ENCODE measurements at regions not wholly inside any gene's neighbourhood (a gene's known extent, or its start where the extent isn't known, plus 50 kb on each side); places are given as distances from the start of the nearest gene placed in this dataset.
A peak's percentile ranks its signal among the peaks of the same experiment; 100 is the strongest.

- DNase-seq (ENCODE audit: low spot score) = peak; percentile 28
Measured at GRCh38 chr4:180635281-180635680, 1607.9 kb upstream of the TENM3 start.

GRCh38 chr4:180636696-180637404 is 1606.4 kb upstream of the TENM3 start:
- peak; percentile 7 for DNase-seq (ENCODE audit: low spot score)

DNA sequence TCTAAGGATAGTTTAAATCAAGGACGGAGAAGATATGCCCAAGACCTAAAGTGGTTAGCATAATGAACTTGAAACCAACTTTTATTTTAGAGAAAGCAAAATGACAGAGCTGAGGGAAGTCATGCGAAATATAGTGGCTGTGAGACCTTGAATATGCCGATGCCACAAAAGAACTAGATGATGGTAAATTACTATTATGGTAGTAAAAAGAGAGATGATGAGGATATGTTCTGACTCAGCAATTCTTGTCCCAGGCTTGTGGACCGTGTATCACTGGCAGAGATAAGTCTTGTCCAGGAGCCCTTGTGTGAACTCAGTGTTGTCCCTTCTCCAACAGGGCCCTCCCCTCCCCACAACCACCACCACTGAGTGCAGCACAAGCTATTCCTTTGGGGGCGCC is 1605.6 kb upstream of the TENM3 start:
- DNase-seq (ENCODE audit: low spot score) = no peak

GRCh38 chr4:180640193-180640592 is 1603.0 kb upstream of the TENM3 start:
- DNase-seq (ENCODE audit: low spot score) = no peak

DNA sequence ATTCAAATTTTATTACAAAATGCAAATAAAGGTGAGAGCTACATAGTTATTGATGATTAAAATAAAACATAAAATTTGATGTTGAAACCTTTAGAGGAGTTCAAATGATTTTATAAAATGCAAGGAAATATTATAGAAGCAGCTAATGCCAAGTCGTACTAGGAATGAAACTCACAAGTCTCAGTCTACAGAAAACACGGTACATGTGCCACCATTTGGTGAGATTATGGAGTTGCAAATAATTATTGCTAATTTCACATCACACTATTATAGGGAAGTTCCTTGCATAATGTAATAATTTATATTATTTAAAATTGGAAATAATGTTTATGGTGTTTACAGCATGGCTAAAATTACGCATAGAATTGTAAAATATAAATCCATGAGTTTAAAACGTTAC is 1601.7 kb upstream of the TENM3 start:
- no peak for DNase-seq (ENCODE audit: low spot score)

- DNase-seq (ENCODE audit: low spot score) = no peak
Measured at GRCh38 chr4:180642732-180643131, 1600.5 kb upstream of the TENM3 start.

DNA sequence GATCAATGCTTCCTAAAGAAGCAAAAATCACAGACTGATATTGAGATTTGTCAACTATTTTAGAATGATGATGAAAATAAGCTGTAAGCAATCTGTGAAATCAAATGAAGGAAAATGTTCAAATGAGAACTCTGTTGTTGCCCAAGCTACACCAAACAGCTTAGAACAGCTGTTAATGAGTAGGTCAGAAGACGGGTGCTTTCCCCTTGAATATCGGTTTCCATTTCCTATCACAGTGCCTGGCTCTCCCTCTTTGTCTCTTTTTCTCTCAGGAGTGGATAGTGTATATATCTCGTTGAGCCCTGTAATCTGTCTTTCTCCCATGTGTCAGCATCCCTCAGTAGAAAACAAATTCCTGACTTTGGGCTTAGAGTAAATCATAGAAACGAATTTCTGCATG is 1592.9 kb upstream of the TENM3 start:
- no peak for DNase-seq (ENCODE audit: low spot score)

- no peak for DNase-seq (ENCODE audit: low spot score)
Measured at GRCh38 chr4:180652533-180652932, 1590.7 kb upstream of the TENM3 start.

DNA sequence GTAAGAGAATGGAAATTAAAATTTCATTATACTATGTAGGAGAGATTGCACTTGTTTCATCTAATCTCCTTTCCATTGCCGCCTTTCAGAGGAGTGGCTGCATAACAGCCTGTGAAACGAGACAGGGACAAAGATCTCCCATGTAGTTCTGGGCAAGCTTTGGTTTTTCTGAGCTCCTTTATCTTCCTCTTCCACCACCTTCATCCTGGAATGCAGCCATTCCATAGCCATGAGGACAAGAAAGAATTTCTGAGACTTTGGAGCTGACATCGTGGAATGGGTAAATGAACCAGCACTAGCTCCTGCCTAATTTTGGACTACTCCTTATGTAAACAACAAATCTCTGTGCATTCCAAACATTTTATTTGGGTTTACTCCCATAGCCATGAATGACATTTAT is 1587.3 kb upstream of the TENM3 start:
- no peak for DNase-seq (ENCODE audit: low spot score)

DNA sequence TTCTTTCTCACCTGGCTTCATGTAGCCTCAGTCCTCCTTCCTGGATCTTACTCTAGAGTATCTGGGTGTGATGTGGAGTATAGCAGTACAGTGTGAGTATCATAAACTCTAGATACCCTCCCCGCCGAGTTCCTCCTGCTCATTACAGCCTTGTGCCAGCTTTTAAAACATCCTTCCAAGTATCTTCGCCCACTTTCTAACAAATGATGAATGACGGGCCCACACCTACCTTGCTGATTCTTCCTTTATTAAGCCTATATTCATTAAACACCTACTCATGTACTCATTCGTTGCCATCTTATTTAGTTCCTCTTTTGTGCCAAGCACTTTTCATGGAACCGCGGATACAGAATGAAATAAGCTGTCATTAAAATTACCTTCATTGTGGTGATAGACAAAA is 1585.3 kb upstream of the TENM3 start:
- DNase-seq (ENCODE audit: low spot score) = no peak

- peak; percentile 82 for DNase-seq (ENCODE audit: low spot score)
Measured at GRCh38 chr4:180664766-180665368, 1578.3 kb upstream of the TENM3 start.

DNA sequence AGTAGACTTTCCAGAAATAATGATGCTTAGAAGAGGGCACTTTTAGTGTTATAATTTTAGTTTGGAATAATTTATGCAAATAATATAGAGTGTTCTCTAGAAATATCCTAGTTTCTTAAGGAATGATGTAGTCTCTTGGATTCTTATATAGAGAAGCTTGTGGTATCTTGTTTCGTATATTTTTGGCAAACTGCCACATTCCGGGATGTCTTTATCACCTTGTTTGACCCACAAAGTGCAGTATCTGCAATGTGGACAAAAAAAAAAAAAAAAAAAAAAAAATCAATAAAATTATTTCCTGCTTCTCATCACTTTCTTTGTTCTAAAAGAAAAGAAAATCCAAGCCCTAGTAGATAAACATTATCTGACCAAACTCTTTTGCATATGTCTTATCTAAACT is 1577.7 kb upstream of the TENM3 start:
- no peak for DNase-seq (ENCODE audit: low spot score)

- DNase-seq (ENCODE audit: low spot score) = peak; percentile 67
Measured at GRCh38 chr4:180665994-180666824, 1577.0 kb upstream of the TENM3 start.

GRCh38 chr4:180668732-180669131 is 1574.5 kb upstream of the TENM3 start:
- DNase-seq (ENCODE audit: low spot score) = no peak

- no peak for DNase-seq (ENCODE audit: low spot score)
Measured at GRCh38 chr4:180669680-180670079, 1573.5 kb upstream of the TENM3 start.

GRCh38 chr4:180674619-180675358 is 1568.4 kb upstream of the TENM3 start:
- no peak for DNase-seq (ENCODE audit: low spot score)

DNA sequence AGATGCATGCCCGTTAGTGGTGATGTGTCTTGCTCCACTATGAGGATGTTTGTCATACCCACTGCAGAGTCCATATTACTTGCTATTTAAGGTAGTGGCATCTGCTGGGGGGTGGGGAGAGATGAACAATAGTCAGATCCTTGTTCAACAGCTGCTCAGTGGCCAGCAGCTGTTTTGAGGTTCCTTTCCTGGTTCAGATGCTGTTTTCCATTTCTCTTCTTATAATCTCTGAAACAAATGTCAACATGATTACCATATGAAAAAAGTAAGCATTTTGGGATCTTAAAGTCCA is 1567.9 kb upstream of the TENM3 start:
- DNase-seq (ENCODE audit: low spot score) = no peak

- no peak for DNase-seq (ENCODE audit: low spot score)
Measured at GRCh38 chr4:180680305-180680704, 1562.9 kb upstream of the TENM3 start.

DNA sequence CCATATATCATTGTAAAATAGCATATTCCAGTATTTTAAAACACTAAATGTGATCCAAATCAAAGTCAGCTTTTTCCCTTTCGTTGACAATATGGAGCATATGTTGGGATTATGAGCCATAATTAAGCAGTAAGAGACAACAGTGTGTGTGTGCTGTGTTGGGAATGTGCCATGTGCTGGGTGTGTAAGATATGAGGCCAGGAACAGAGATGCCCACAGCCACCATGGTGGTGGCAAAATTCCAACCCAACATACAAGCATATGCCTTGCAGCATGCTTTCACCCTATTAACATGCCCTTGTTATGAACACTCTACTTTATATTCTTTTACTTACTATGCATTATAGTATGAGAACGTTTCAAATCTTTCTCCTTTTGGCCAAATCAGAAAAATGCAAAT is 1560.4 kb upstream of the TENM3 start:
- DNase-seq (ENCODE audit: low spot score) = no peak

GRCh38 chr4:180683186-180683585 is 1560.0 kb upstream of the TENM3 start:
- DNase-seq (ENCODE audit: low spot score) = no peak

- DNase-seq (ENCODE audit: low spot score) = no peak
Measured at GRCh38 chr4:180688480-180688879, 1554.7 kb upstream of the TENM3 start.

DNA sequence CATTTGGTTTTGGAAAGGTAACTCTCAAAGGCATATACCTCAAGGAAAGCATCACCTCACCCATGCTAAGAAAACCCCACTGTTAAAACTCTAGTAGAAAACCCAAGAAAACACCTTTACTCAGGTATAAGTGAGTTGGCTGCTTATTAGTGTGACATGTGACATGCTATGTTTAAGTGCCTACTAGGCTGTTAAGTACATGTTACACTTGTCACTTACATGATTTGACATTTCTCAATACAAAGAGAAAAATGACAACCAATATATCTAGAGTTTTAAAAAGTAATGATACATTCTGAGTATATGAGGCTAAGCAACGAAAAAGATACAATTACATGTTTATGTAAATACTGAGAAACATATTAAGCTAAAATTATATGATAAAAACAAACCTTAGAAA is 1548.3 kb upstream of the TENM3 start:
- DNase-seq (ENCODE audit: low spot score) = no peak
